G401 (cell line): ENCODE measurements at regions not wholly inside any gene's neighbourhood (a gene's known extent, or its start where the extent isn't known, plus 50 kb on each side); places are given as distances from the start of the nearest gene placed in this dataset.
"Not testable (repeated sequence)": the region's sequence is repeated elsewhere in the genome, so short reads cannot be mapped to it uniquely, and the experiment has no call there.

Experiments
- DNase-seq: peaks from one replicate; pipeline ENCODE4 v3.0.0-alpha.2; 2015; ENCODE audit warnings: low spot score
- in situ Hi-C: cut with HindIII; loops from 2 replicates; pipeline ENCODE4 v1.10.0; 2016; ENCODE audit warnings: low sequenced_read_pairs, mixed read lengths

- in situ Hi-C loops: not testable (repeated sequence)
These were observed 567.3 kb downstream of the ANKRD30B start for GRCh38 chr18:15315301-15315700.

GRCh38 chr18:15318655-15319054 is 570.7 kb downstream of the ANKRD30B start:
- in situ Hi-C loops, DNase-seq: not testable (repeated sequence)

More at GRCh38 chr18:15315301-15315700, 567.3 kb downstream of the ANKRD30B start:
- DNase-seq: not testable (repeated sequence)

GRCh38 chr18:15329713-15330112 is 581.7 kb downstream of the ANKRD30B start:
- DNase-seq, in situ Hi-C loops: not testable (repeated sequence)

- DNase-seq, in situ Hi-C loops: not testable (repeated sequence)
These were observed 582.2 kb downstream of the ANKRD30B start for GRCh38 chr18:15330149-15330548.

GRCh38 chr18:15330600-15330999 is 582.6 kb downstream of the ANKRD30B start:
- DNase-seq, in situ Hi-C loops: not testable (repeated sequence)

- in situ Hi-C loops, DNase-seq: not testable (repeated sequence)
These were observed 627.7 kb downstream of the ANKRD30B start for GRCh38 chr18:15375671-15376070.

- in situ Hi-C loops: not testable (repeated sequence)
- DNase-seq: peak; percentile 6
These were observed 659.9 kb downstream of the ANKRD30B start for GRCh38 chr18:15407874-15408273.
